B cell (primary cell): ENCODE measurements at regions not wholly inside any gene's neighbourhood (a gene's known extent, or its start where the extent isn't known, plus 50 kb on each side); places are given as distances from the start of the nearest gene placed in this dataset.

Experiments
- EZH2 ChIP-seq: IDR thresholded peaks from 2 replicates; pipeline ENCODE4 v1.6.1; 2012; ENCODE audit warnings: borderline replicate concordance, low read depth, mild to moderate bottlenecking, moderate library complexity, low read length; ENCODE audit not compliant: insufficient read depth, poor library complexity, severe bottlenecking
- TF ChIP-seq, protein P1 (sequence below): fragments of 200-600 bp; IDR thresholded peaks from one replicate; pipeline ENCODE4 v1.8.0; 2022; ENCODE audit warnings: antibody characterized with exemption, mild to moderate bottlenecking

GRCh38 chr1:173418107-173418985 is 58.8 kb upstream of the PRDX6 start:
- TF ChIP-seq, protein P1, sequence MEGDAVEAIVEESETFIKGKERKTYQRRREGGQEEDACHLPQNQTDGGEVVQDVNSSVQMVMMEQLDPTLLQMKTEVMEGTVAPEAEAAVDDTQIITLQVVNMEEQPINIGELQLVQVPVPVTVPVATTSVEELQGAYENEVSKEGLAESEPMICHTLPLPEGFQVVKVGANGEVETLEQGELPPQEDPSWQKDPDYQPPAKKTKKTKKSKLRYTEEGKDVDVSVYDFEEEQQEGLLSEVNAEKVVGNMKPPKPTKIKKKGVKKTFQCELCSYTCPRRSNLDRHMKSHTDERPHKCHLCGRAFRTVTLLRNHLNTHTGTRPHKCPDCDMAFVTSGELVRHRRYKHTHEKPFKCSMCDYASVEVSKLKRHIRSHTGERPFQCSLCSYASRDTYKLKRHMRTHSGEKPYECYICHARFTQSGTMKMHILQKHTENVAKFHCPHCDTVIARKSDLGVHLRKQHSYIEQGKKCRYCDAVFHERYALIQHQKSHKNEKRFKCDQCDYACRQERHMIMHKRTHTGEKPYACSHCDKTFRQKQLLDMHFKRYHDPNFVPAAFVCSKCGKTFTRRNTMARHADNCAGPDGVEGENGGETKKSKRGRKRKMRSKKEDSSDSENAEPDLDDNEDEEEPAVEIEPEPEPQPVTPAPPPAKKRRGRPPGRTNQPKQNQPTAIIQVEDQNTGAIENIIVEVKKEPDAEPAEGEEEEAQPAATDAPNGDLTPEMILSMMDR = no peak
- TF ChIP-seq EZH2 = no peak
